ENCODE measurements at regions not wholly inside any gene's neighbourhood (a gene's known extent, or its start where the extent isn't known, plus 50 kb on each side); places are given as distances from the start of the nearest gene placed in this dataset.

- H3K27me3 ChIP-seq, result peaks cover 20% of the 10 kb centered on the region
- no peaks in the 10 kb centered on the region for H3K9me2 ChIP-seq (replicated peaks; ENCODE audit: insufficient read depth)
- H3K27ac ChIP-seq, result no peak overlapping the region
- WGBS (ENCODE audit: low lambda C conversion rate, missing lambda C conversion rate), result 40% methylated on average over 14 of the region's 16 CpGs
- no peak overlapping the region for H2AFZ ChIP-seq
- H3K36me3 ChIP-seq (replicated peaks; ENCODE audit: insufficient read depth, low read depth), result no peaks in the 10 kb centered on the region
- no peaks in the 10 kb centered on the region for H3K79me2 ChIP-seq
- no peak overlapping the region for H3K4me2 ChIP-seq
- H3K4me3 ChIP-seq, result no peak overlapping the region
- no peak for TF ChIP-seq CTCF (IDR thresholded peaks at IDR 0.05; ENCODE audit: poor library complexity)
- no peak for TF ChIP-seq EZH2phosphoT487 (IDR thresholded peaks at IDR 0.05; ENCODE audit: low read depth, severe bottlenecking, unreplicated experiment)
- no peaks in the 10 kb centered on the region for H4K20me1 ChIP-seq (ENCODE audit: insufficient read depth, poor library complexity, severe bottlenecking)
- no peaks in the 10 kb centered on the region for H3K4me1 ChIP-seq (ENCODE audit: insufficient read depth)
- DNase-seq (ENCODE audit: low spot score), result peak; percentile 44
- no peaks in the 10 kb centered on the region for H3K9me3 ChIP-seq (ENCODE audit: low read depth)
These were observed 96.6 kb downstream of the MRM1 start for GRCh38 chr17:36697903-36698530.

DNA sequence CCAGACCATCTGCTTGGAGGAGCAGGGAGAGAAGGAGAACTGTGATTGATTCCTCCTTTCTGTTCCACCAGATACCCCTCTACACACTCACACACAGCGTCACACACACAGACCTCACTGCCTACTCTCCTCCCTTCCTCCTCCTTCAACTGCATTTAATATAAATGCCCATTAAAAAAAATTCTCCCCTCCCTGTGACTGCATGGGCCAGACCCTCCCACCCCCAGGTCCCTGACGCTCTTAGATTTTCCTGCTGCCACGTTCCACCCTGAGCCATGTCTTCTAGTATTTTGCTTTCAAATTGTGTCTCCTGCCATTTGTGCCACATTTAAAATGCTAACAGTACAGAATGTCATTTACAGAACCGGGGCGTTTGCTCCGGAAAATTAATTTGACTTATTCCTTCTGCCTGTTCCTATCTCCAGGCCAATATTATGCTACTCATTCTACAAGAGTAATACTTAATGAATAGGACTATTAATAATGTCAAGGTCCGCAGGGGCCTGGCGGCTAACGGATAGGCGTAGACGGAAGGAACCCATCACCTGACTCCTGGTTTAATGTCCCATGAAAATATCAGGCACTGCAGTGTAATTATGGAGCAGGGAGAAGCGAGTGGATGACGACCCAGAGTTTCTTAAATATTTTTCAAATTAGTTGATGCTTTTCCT lies 100.2 kb downstream of the MRM1 start:
- Histone ChIP-seq H3K9me3 (ENCODE audit: low read depth) (no peaks in the 10 kb centered on the region), H4K20me1 (ENCODE audit: insufficient read depth, poor library complexity, severe bottlenecking) (no peaks in the 10 kb centered on the region), H2AFZ (no peak overlapping the region), H3K9me2 (replicated peaks; ENCODE audit: insufficient read depth) (no peaks in the 10 kb centered on the region), H3K36me3 (replicated peaks; ENCODE audit: insufficient read depth, low read depth) (no peaks in the 10 kb centered on the region), H3K27ac (no peak overlapping the region), H3K4me1 (ENCODE audit: insufficient read depth) (no peaks in the 10 kb centered on the region), H3K27me3 (peaks cover 42% of the 10 kb centered on the region), H3K4me3 (no peak overlapping the region), H3K4me2 (no peak overlapping the region), H3K79me2 (no peaks in the 10 kb centered on the region)
- DNase-seq (ENCODE audit: low spot score), result no peak
- 74% methylated on average over 13 of the region's 13 CpGs for WGBS (ENCODE audit: low lambda C conversion rate, missing lambda C conversion rate)
- TF ChIP-seq CTCF (IDR thresholded peaks at IDR 0.05; ENCODE audit: poor library complexity) (no peak), EZH2phosphoT487 (IDR thresholded peaks at IDR 0.05; ENCODE audit: low read depth, severe bottlenecking, unreplicated experiment) (no peak), EZH2 (IDR thresholded peaks at IDR 0.05; ENCODE audit: borderline replicate concordance) (no peak)

GRCh38 chr17:36702636-36703035 lies 101.3 kb downstream of the MRM1 start:
- Histone ChIP-seq H3K4me2 (no peak overlapping the region), H3K79me2 (no peaks in the 10 kb centered on the region), H2AFZ (no peak overlapping the region), H3K27me3 (peaks cover 42% of the 10 kb centered on the region), H3K9me2 (replicated peaks; ENCODE audit: insufficient read depth) (no peaks in the 10 kb centered on the region), H3K4me3 (no peak overlapping the region), H3K4me1 (ENCODE audit: insufficient read depth) (no peaks in the 10 kb centered on the region), H4K20me1 (ENCODE audit: insufficient read depth, poor library complexity, severe bottlenecking) (no peaks in the 10 kb centered on the region), H3K9me3 (ENCODE audit: low read depth) (no peaks in the 10 kb centered on the region), H3K36me3 (replicated peaks; ENCODE audit: insufficient read depth, low read depth) (no peaks in the 10 kb centered on the region), H3K27ac (no peak overlapping the region)
- no peak for DNase-seq (ENCODE audit: low spot score)
- WGBS (ENCODE audit: low lambda C conversion rate, missing lambda C conversion rate), result 67% methylated on average over 1 of the region's 1 CpG
- TF ChIP-seq EZH2 (IDR thresholded peaks at IDR 0.05; ENCODE audit: borderline replicate concordance), result no peak
- no peak for TF ChIP-seq EZH2phosphoT487 (IDR thresholded peaks at IDR 0.05; ENCODE audit: low read depth, severe bottlenecking, unreplicated experiment)
- no peak for TF ChIP-seq CTCF (IDR thresholded peaks at IDR 0.05; ENCODE audit: poor library complexity)

Data from hepatocyte (in vitro differentiated cells).